Loucy (cell line): ENCODE measurements at regions not wholly inside any gene's neighbourhood (a gene's known extent, or its start where the extent isn't known, plus 50 kb on each side); places are given as distances from the start of the nearest gene placed in this dataset.
"Not testable (repeated sequence)": the region's sequence is repeated elsewhere in the genome, so short reads cannot be mapped to it uniquely, and the experiment has no call there.

Experiments used
- EZH2phosphoT487 ChIP-seq: fragments of 200-600 bp; IDR thresholded peaks from 2 replicates; pipeline ENCODE4 v1.6.1; 2018; ENCODE audit warnings: antibody characterized with exemption, mild to moderate bottlenecking, moderate library complexity, borderline replicate concordance
- TF ChIP-seq, protein P1 (sequence below): fragments of 200-600 bp; sonication (generic); conservative IDR thresholded peaks from 2 replicates; pipeline ENCODE4 v1.5.1; 2014; ENCODE audit warnings: mild to moderate bottlenecking, antibody characterized with exemption, low read length

DNA sequence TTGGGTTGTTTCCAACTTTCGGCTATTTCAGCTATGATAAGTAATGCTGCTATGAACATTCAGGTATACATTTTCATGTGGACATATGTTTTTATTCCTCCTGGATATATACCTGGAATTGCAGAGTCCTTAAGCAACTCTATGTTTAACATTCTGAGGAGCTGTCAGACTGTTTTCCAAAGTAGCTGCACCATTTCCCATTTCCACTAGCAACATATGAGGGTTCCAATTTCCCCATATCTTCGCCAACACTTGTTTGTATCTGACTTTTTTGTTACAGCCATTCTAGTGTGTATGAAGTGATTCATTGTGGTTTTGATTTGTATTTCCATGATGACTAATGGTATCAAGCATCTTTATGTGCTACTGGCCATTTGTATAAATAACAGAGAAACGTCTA is 295.7 kb downstream of the CEP170 start:
- TF ChIP-seq, protein P1, sequence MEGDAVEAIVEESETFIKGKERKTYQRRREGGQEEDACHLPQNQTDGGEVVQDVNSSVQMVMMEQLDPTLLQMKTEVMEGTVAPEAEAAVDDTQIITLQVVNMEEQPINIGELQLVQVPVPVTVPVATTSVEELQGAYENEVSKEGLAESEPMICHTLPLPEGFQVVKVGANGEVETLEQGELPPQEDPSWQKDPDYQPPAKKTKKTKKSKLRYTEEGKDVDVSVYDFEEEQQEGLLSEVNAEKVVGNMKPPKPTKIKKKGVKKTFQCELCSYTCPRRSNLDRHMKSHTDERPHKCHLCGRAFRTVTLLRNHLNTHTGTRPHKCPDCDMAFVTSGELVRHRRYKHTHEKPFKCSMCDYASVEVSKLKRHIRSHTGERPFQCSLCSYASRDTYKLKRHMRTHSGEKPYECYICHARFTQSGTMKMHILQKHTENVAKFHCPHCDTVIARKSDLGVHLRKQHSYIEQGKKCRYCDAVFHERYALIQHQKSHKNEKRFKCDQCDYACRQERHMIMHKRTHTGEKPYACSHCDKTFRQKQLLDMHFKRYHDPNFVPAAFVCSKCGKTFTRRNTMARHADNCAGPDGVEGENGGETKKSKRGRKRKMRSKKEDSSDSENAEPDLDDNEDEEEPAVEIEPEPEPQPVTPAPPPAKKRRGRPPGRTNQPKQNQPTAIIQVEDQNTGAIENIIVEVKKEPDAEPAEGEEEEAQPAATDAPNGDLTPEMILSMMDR: not testable (repeated sequence)
- not testable (repeated sequence) for TF ChIP-seq EZH2phosphoT487
